Lower lobe of right lung (tissue), 2 donors: ENCODE measurements at regions not wholly inside any gene's neighbourhood (a gene's known extent, or its start where the extent isn't known, plus 50 kb on each side); places are given as distances from the start of the nearest gene placed in this dataset.

Experiments
- ATAC-seq, 2 donors: fragments of 200-7000 bp; cut with Tn5 transposase; one replicate each; pipeline ENCODE4 v1.9.1; 2020 to 2022; ENCODE audit warnings: mild to moderate bottlenecking in 2 of 2, moderate library complexity in 2 of 2
- DNase-seq: peaks from one replicate; pipeline ENCODE4 v3.0.0-alpha.2; 2020
- H3K27ac ChIP-seq: fragments of 200-600 bp; one replicate; pipeline ENCODE4 v1.8.0; 2022
- H3K27me3 ChIP-seq: fragments of 200-600 bp; one replicate; pipeline ENCODE4 v1.8.0; 2022; ENCODE audit warnings: low read depth
- H3K36me3 ChIP-seq: fragments of 200-600 bp; one replicate; pipeline ENCODE4 v1.8.0; 2022; ENCODE audit warnings: mild to moderate bottlenecking
- H3K4me1 ChIP-seq: fragments of 200-600 bp; one replicate; pipeline ENCODE4 v1.8.0; 2022
- H3K4me3 ChIP-seq: fragments of 200-600 bp; one replicate; pipeline ENCODE4 v1.8.0; 2022; ENCODE audit warnings: mild to moderate bottlenecking
- H3K9me3 ChIP-seq: fragments of 200-600 bp; one replicate; pipeline ENCODE4 v1.8.0; 2022
- CTCF ChIP-seq: fragments of 200-600 bp; IDR thresholded peaks from one replicate; pipeline ENCODE4 v1.8.0; 2022; ENCODE audit warnings: antibody characterized with exemption, mild to moderate bottlenecking
- intact Hi-C: fragments of 100-400 bp; cut with DNase I; formaldehyde crosslinking; loops from one replicate; pipeline ENCODE4 v1.11.0; 2022
- donor health status: DM: no; HTN: yes; CAD: no; lungs with severe emphysema.

- intact Hi-C loops = no loop called here
- H3K36me3 ChIP-seq = no peaks in the 10 kb centered on the region
- no peak for TF ChIP-seq CTCF
- H3K27me3 ChIP-seq = no peaks in the 10 kb centered on the region
- H3K4me1 ChIP-seq = peaks cover 15% of the 10 kb centered on the region
- H3K27ac ChIP-seq = peak overlapping the region; percentile 44
- ATAC-seq = no peak
- no peak for DNase-seq
- no peak overlapping the region for H3K4me3 ChIP-seq
- H3K9me3 ChIP-seq = no peaks in the 10 kb centered on the region
Observed at GRCh38 chr17:15894258-15894657, 50.7 kb upstream of the ADORA2B start.

DNA sequence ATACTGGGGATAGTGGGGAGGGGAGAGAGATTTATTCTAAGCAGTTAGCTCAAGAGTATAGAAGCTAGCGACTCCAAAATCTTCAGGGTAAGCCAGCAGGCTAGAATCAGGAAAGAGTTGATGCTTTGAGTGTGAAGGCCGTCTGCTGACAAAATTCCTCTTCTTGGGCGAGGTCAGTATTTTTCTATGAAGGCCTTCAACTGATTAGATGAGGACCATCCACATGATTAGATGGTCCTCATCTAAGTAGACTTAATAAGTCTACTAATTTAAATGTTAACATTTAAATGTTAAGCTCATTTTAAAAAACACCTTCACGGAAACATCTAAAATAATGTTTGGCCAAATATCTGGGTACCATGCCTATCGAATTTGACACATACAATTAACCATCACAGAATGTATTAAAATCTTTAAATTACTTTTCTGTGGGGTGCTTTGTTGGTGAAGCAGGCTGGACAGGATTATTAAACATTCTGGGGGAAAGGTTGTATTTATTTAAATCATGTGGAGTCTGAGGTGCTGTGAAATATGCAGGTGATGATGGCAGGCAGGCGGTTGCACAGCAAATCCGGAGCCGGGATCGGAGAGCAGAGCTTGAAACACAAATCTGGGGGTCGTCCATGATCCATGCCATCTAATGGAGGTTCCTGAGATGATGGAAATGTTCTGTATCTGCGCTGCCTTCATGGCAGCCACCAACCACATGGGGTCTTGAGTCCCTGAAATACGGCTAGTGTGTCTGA, 49.8 kb upstream of the ADORA2B start:
- intact Hi-C loops = no loop called here
- Histone ChIP-seq H3K27me3 (no peaks in the 10 kb centered on the region), H3K4me1 (peaks cover 15% of the 10 kb centered on the region), H3K27ac (no peak overlapping the region), H3K9me3 (no peaks in the 10 kb centered on the region), H3K36me3 (no peaks in the 10 kb centered on the region), H3K4me3 (no peak overlapping the region)
- DNase-seq (no peak), ATAC-seq (no peak)
- no peak for TF ChIP-seq CTCF
